NCI-H1694 treated with DMSO at 0.1 percent for 48 hours (cell line): ENCODE measurements at regions not wholly inside any gene's neighbourhood (a gene's known extent, or its start where the extent isn't known, plus 50 kb on each side); places are given as distances from the start of the nearest gene placed in this dataset.

Source experiments
- DNase-seq: peaks from one replicate; lab custom pipeline; 2025; lab: John Stamatoyannopoulos, UW

GRCh38 chr5:167790462-167791260 is 500.8 kb upstream of the WWC1 start:
- no peak for DNase-seq

GRCh38 chr5:167792514-167792913 is 498.9 kb upstream of the WWC1 start:
- DNase-seq, result no peak

- no peak for DNase-seq
Measured at GRCh38 chr5:167793700-167794099, 497.7 kb upstream of the WWC1 start.

GRCh38 chr5:167794121-167794520 is 497.3 kb upstream of the WWC1 start:
- no peak for DNase-seq

- no peak for DNase-seq
Measured at GRCh38 chr5:167796672-167797071, 494.8 kb upstream of the WWC1 start.

GRCh38 chr5:167797933-167798332 is 493.5 kb upstream of the WWC1 start:
- no peak for DNase-seq

- no peak for DNase-seq
Measured at GRCh38 chr5:167798448-167798847, 493.0 kb upstream of the WWC1 start.

GRCh38 chr5:167800427-167800826 is 491.0 kb upstream of the WWC1 start:
- DNase-seq, result no peak

- no peak for DNase-seq
Measured at GRCh38 chr5:167801999-167802398, 489.4 kb upstream of the WWC1 start.

- no peak for DNase-seq
Measured at GRCh38 chr5:167802755-167803431, 488.6 kb upstream of the WWC1 start.

GRCh38 chr5:167804512-167805220 is 486.8 kb upstream of the WWC1 start:
- no peak for DNase-seq

GRCh38 chr5:167810573-167810972 is 480.9 kb upstream of the WWC1 start:
- no peak for DNase-seq

GRCh38 chr5:167812871-167813270 is 478.6 kb upstream of the WWC1 start:
- no peak for DNase-seq

GRCh38 chr5:167813389-167813788 is 478.1 kb upstream of the WWC1 start:
- DNase-seq, result no peak

GRCh38 chr5:167814040-167814439 is 477.4 kb upstream of the WWC1 start:
- no peak for DNase-seq

GRCh38 chr5:167814828-167815227 is 476.6 kb upstream of the WWC1 start:
- no peak for DNase-seq

- no peak for DNase-seq
Measured at GRCh38 chr5:167816354-167816753, 475.1 kb upstream of the WWC1 start.

- DNase-seq, result no peak
Measured at GRCh38 chr5:167816864-167817263, 474.6 kb upstream of the WWC1 start.

- DNase-seq, result no peak
Measured at GRCh38 chr5:167819406-167819805, 472.0 kb upstream of the WWC1 start.

GRCh38 chr5:167820101-167820990 is 471.1 kb upstream of the WWC1 start:
- no peak for DNase-seq

GRCh38 chr5:167821151-167821550 is 470.3 kb upstream of the WWC1 start:
- no peak for DNase-seq

- no peak for DNase-seq
Measured at GRCh38 chr5:167821669-167822068, 469.8 kb upstream of the WWC1 start.
